ENCODE measurements at regions not wholly inside any gene's neighbourhood (a gene's known extent, or its start where the extent isn't known, plus 50 kb on each side); places are given as distances from the start of the nearest gene placed in this dataset.

DNA sequence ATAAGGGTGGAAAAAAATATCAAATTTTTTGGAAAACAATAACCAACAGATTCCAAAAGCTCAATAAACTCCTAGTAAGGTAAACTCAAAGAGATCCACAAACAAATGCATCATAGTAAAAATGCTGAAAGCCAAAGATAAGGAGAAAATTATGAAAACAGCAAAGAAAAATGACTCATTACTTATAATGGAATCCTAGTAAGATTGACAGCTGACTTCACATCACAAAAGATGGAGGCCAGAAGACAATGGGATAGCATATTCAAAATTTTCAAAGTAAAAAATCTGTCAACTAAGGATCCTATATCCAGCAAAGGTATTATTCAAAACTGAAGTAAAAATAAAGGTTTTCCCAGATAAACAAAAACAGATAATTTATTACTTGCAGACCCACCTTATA lies 183.4 kb upstream of the VIPR2 start:
- H3K36me3 Mint-ChIP-seq (ENCODE audit: low read depth), result peaks cover 24% of the 10 kb centered on the region; the same call in 2 of the 3 replicates
- no peaks in the 10 kb centered on the region for H4K20me1 ChIP-seq (replicated peaks; ENCODE audit: insufficient read depth)
- no peaks in the 10 kb centered on the region for H3K27me3 ChIP-seq (ENCODE audit: insufficient read depth)
- no peak for TF ChIP-seq POLR2AphosphoS5 (IDR thresholded peaks at IDR 0.05; ENCODE audit: low read depth)
- no peaks in the 10 kb centered on the region for H3K9me2 ChIP-seq (ENCODE audit: insufficient read depth)
- no peak overlapping the region for H3K4me2 ChIP-seq
- no peaks in the 10 kb centered on the region for H3K4me1 ChIP-seq (ENCODE audit: insufficient read depth)
- ATAC-seq (no peak), DNase-seq (ENCODE audit: low spot score) (no peak)
- H3K27me3 Mint-ChIP-seq (ENCODE audit: insufficient read depth, low read depth, poor library complexity), result peaks cover 2% of the 10 kb centered on the region
- H2AFZ ChIP-seq, result no peak overlapping the region
- H3K79me2 ChIP-seq (replicated peaks; ENCODE audit: insufficient read depth), result no peaks in the 10 kb centered on the region
- peaks cover 4% of the 10 kb centered on the region; the same call in 1 of the 2 replicates for H3K36me3 ChIP-seq (ENCODE audit: insufficient read depth)
- H3K27ac ChIP-seq (ENCODE audit: low read depth), result no peak overlapping the region
- no peak overlapping the region for H3K4me3 Mint-ChIP-seq
- no peaks in the 10 kb centered on the region for H3F3A ChIP-seq (replicated peaks; ENCODE audit: low read depth)
- H3K4me3 ChIP-seq, result no peak overlapping the region
- no peak overlapping the region for H3K27ac Mint-ChIP-seq
- H3K4me1 Mint-ChIP-seq, result no peaks in the 10 kb centered on the region
- peaks cover 94% of the 10 kb centered on the region for H3K9me3 Mint-ChIP-seq

GRCh38 chr7:159323359-159323758 lies 178.7 kb upstream of the VIPR2 start:
- H3K4me3 ChIP-seq, result no peak overlapping the region
- ATAC-seq, result no peak
- H3F3A ChIP-seq (replicated peaks; ENCODE audit: low read depth), result no peaks in the 10 kb centered on the region
- TF ChIP-seq NANOG (IDR thresholded peaks at IDR 0.05; ENCODE audit: borderline replicate concordance) (no peak), EZH2 (IDR thresholded peaks at IDR 0.05; ENCODE audit: low read depth, unreplicated experiment) (no peak), ZNF462 (CRISPR knock-in tag; IDR thresholded peaks at IDR 0.05) (no peak), JUNB (IDR thresholded peaks at IDR 0.05; ENCODE audit: unreplicated experiment) (no peak), ZNF114 (CRISPR knock-in tag; IDR thresholded peaks at IDR 0.05) (no peak), ZNF331 (CRISPR knock-in tag; IDR thresholded peaks at IDR 0.05; ENCODE audit: low read depth) (no peak), POLR2AphosphoS5 (IDR thresholded peaks at IDR 0.05; ENCODE audit: low read depth) (no peak)
- TF ChIP-seq, protein P1, sequence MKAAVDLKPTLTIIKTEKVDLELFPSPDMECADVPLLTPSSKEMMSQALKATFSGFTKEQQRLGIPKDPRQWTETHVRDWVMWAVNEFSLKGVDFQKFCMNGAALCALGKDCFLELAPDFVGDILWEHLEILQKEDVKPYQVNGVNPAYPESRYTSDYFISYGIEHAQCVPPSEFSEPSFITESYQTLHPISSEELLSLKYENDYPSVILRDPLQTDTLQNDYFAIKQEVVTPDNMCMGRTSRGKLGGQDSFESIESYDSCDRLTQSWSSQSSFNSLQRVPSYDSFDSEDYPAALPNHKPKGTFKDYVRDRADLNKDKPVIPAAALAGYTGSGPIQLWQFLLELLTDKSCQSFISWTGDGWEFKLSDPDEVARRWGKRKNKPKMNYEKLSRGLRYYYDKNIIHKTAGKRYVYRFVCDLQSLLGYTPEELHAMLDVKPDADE (IDR thresholded peaks at IDR 0.05), result no peak
- TF ChIP-seq, protein P2, sequence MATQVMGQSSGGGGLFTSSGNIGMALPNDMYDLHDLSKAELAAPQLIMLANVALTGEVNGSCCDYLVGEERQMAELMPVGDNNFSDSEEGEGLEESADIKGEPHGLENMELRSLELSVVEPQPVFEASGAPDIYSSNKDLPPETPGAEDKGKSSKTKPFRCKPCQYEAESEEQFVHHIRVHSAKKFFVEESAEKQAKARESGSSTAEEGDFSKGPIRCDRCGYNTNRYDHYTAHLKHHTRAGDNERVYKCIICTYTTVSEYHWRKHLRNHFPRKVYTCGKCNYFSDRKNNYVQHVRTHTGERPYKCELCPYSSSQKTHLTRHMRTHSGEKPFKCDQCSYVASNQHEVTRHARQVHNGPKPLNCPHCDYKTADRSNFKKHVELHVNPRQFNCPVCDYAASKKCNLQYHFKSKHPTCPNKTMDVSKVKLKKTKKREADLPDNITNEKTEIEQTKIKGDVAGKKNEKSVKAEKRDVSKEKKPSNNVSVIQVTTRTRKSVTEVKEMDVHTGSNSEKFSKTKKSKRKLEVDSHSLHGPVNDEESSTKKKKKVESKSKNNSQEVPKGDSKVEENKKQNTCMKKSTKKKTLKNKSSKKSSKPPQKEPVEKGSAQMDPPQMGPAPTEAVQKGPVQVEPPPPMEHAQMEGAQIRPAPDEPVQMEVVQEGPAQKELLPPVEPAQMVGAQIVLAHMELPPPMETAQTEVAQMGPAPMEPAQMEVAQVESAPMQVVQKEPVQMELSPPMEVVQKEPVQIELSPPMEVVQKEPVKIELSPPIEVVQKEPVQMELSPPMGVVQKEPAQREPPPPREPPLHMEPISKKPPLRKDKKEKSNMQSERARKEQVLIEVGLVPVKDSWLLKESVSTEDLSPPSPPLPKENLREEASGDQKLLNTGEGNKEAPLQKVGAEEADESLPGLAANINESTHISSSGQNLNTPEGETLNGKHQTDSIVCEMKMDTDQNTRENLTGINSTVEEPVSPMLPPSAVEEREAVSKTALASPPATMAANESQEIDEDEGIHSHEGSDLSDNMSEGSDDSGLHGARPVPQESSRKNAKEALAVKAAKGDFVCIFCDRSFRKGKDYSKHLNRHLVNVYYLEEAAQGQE (IDR thresholded peaks at IDR 0.05; ENCODE audit: unreplicated experiment), result no peak
- TF ChIP-seq, protein P3, sequence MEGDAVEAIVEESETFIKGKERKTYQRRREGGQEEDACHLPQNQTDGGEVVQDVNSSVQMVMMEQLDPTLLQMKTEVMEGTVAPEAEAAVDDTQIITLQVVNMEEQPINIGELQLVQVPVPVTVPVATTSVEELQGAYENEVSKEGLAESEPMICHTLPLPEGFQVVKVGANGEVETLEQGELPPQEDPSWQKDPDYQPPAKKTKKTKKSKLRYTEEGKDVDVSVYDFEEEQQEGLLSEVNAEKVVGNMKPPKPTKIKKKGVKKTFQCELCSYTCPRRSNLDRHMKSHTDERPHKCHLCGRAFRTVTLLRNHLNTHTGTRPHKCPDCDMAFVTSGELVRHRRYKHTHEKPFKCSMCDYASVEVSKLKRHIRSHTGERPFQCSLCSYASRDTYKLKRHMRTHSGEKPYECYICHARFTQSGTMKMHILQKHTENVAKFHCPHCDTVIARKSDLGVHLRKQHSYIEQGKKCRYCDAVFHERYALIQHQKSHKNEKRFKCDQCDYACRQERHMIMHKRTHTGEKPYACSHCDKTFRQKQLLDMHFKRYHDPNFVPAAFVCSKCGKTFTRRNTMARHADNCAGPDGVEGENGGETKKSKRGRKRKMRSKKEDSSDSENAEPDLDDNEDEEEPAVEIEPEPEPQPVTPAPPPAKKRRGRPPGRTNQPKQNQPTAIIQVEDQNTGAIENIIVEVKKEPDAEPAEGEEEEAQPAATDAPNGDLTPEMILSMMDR (conservative IDR thresholded peaks at IDR 0.05; ENCODE audit: low read depth in 2 of 2), result no peak
- H3K4me2 ChIP-seq, result no peak overlapping the region
- no peaks in the 10 kb centered on the region for H3K27me3 ChIP-seq (ENCODE audit: insufficient read depth)
- no peaks in the 10 kb centered on the region for H3K4me1 Mint-ChIP-seq
- DNase-seq (ENCODE audit: low spot score), result no peak
- H3K9me2 ChIP-seq (ENCODE audit: insufficient read depth), result no peaks in the 10 kb centered on the region
- no peaks in the 10 kb centered on the region for H4K20me1 ChIP-seq (replicated peaks; ENCODE audit: insufficient read depth)
- H3K9me3 Mint-ChIP-seq, result peaks cover 98% of the 10 kb centered on the region
- H3K4me3 Mint-ChIP-seq, result no peak overlapping the region
- H3K27ac Mint-ChIP-seq, result no peak overlapping the region
- H3K36me3 Mint-ChIP-seq (ENCODE audit: low read depth), result peaks cover 31% of the 10 kb centered on the region; the same call in 2 of the 3 replicates
- peaks cover 7% of the 10 kb centered on the region; the same call in 1 of the 2 replicates for H3K36me3 ChIP-seq (ENCODE audit: insufficient read depth)
- H3K27me3 Mint-ChIP-seq (ENCODE audit: insufficient read depth, low read depth, poor library complexity), result peaks cover 2% of the 10 kb centered on the region
- H3K27ac ChIP-seq (ENCODE audit: low read depth), result no peak overlapping the region
- H3K79me2 ChIP-seq (replicated peaks; ENCODE audit: insufficient read depth), result no peaks in the 10 kb centered on the region
- no peak overlapping the region for H2AFZ ChIP-seq
- H3K4me1 ChIP-seq (ENCODE audit: insufficient read depth), result no peaks in the 10 kb centered on the region

Data from GM23338 (cell line).